ENCODE measurements at regions not wholly inside any gene's neighbourhood (a gene's known extent, or its start where the extent isn't known, plus 50 kb on each side); places are given as distances from the start of the nearest gene placed in this dataset.
A peak's percentile ranks its signal among the peaks of the same experiment; 100 is the strongest.

- ChIA-PET POLR2A (interaction anchor here (0.6 to 5.9 kb wide), 7 partner anchors 37 to 668 kb away, joined by 3 to 39 read pairs (median 3); partner anchors contain the start of gene AHR), CTCF (interaction anchor here (0.6 to 3.4 kb wide), 42 partner anchors 9 to 1943 kb away, joined by 3 to 22 read pairs (median 3); no protein-coding TSS in a partner anchor)
- no peaks in the 10 kb centered on the region for H3K9me3 Mint-ChIP-seq (ENCODE audit: unreplicated experiment)
- no TSS peak for BruUV-seq (replicated peaks)
- peak; percentile 57 for DNase-seq (ENCODE audit: unreplicated experiment)
- H3K27ac Mint-ChIP-seq (ENCODE audit: low read depth, unreplicated experiment) = no peak overlapping the region
- peaks cover 26% of the 10 kb centered on the region for H3K4me1 Mint-ChIP-seq (ENCODE audit: insufficient read depth, unreplicated experiment)
- no peaks in the 10 kb centered on the region for H3K36me3 Mint-ChIP-seq (ENCODE audit: insufficient read depth, unreplicated experiment)
- H3K4me3 Mint-ChIP-seq (ENCODE audit: unreplicated experiment) = no peak overlapping the region
- H3K27me3 Mint-ChIP-seq (ENCODE audit: insufficient read depth, unreplicated experiment) = no peaks in the 10 kb centered on the region
- peak; percentile 79 for TF ChIP-seq CTCF (IDR thresholded peaks at IDR 0.05; ENCODE audit: unreplicated experiment)
- intact Hi-C loops (cut with micrococcal nuclease) = loop anchor here (1.0 to 10.0 kb wide), 11 partner anchors 56 to 664 kb away; no protein-coding TSS in a partner anchor
Measured at GRCh38 chr7:16982640-16983350, 101.0 kb upstream of the AGR3 start.

GRCh38 chr7:16984375-16984774, 102.6 kb upstream of the AGR3 start:
- ChIA-PET POLR2A (interaction anchor here (0.6 to 5.9 kb wide), 7 partner anchors 15 to 615 kb away, joined by 3 to 39 read pairs (median 4); partner anchors contain the start of gene AHR), CTCF (interaction anchor here (1.1 to 3.4 kb wide), 12 partner anchors 24 to 667 kb away, joined by 3 to 22 read pairs (median 8); no protein-coding TSS in a partner anchor)
- intact Hi-C loops (cut with micrococcal nuclease) = loop anchor here (5.0 to 10.0 kb wide), 3 partner anchors 78 to 550 kb away; no protein-coding TSS in a partner anchor
- TF ChIP-seq CTCF (IDR thresholded peaks at IDR 0.05; ENCODE audit: unreplicated experiment) = no peak
- no peak for DNase-seq (ENCODE audit: unreplicated experiment)
- H3K4me1 Mint-ChIP-seq (ENCODE audit: insufficient read depth, unreplicated experiment) = peaks cover 15% of the 10 kb centered on the region
- no peaks in the 10 kb centered on the region for H3K9me3 Mint-ChIP-seq (ENCODE audit: unreplicated experiment)
- H3K27me3 Mint-ChIP-seq (ENCODE audit: insufficient read depth, unreplicated experiment) = no peaks in the 10 kb centered on the region
- BruUV-seq (replicated peaks) = no TSS peak
- H3K36me3 Mint-ChIP-seq (ENCODE audit: insufficient read depth, unreplicated experiment) = no peaks in the 10 kb centered on the region
- no peak overlapping the region for H3K4me3 Mint-ChIP-seq (ENCODE audit: unreplicated experiment)
- no peak overlapping the region for H3K27ac Mint-ChIP-seq (ENCODE audit: low read depth, unreplicated experiment)

GRCh38 chr7:16985621-16986020, 103.8 kb upstream of the AGR3 start:
- intact Hi-C loops (cut with micrococcal nuclease) = loop anchor here (10.0 kb wide), 2 partner anchors 389 to 549 kb away; no protein-coding TSS in a partner anchor
- ChIA-PET CTCF (interaction anchor here (0.8 to 3.4 kb wide), 4 partner anchors 23 to 94 kb away, joined by 3 to 13 read pairs (median 4); no protein-coding TSS in a partner anchor), POLR2A (interaction anchor here (0.7 to 5.9 kb wide), 2 partner anchors 303 to 316 kb away, joined by 4 to 39 read pairs; no protein-coding TSS in a partner anchor)
- no peaks in the 10 kb centered on the region for H3K27me3 Mint-ChIP-seq (ENCODE audit: insufficient read depth, unreplicated experiment)
- TF ChIP-seq CTCF (IDR thresholded peaks at IDR 0.05; ENCODE audit: unreplicated experiment) = no peak
- peak; percentile 52 for DNase-seq (ENCODE audit: unreplicated experiment)
- H3K4me1 Mint-ChIP-seq (ENCODE audit: insufficient read depth, unreplicated experiment) = peaks cover 25% of the 10 kb centered on the region
- H3K4me3 Mint-ChIP-seq (ENCODE audit: unreplicated experiment) = no peak overlapping the region
- no peaks in the 10 kb centered on the region for H3K9me3 Mint-ChIP-seq (ENCODE audit: unreplicated experiment)
- no peaks in the 10 kb centered on the region for H3K36me3 Mint-ChIP-seq (ENCODE audit: insufficient read depth, unreplicated experiment)
- H3K27ac Mint-ChIP-seq (ENCODE audit: low read depth, unreplicated experiment) = peak overlapping the region; percentile 42
- no TSS peak for BruUV-seq (replicated peaks)

GRCh38 chr7:16986755-16987154, 105.0 kb upstream of the AGR3 start:
- H3K9me3 Mint-ChIP-seq (ENCODE audit: unreplicated experiment) = no peaks in the 10 kb centered on the region
- H3K27ac Mint-ChIP-seq (ENCODE audit: low read depth, unreplicated experiment) = no peak overlapping the region
- H3K36me3 Mint-ChIP-seq (ENCODE audit: insufficient read depth, unreplicated experiment) = no peaks in the 10 kb centered on the region
- H3K4me1 Mint-ChIP-seq (ENCODE audit: insufficient read depth, unreplicated experiment) = peaks cover 30% of the 10 kb centered on the region
- ChIA-PET CTCF (interaction anchor here (0.8 to 1.6 kb wide), 4 partner anchors 27 to 316 kb away, joined by 3 to 5 read pairs (median 3); no protein-coding TSS in a partner anchor), POLR2A (interaction anchor here (0.8 to 5.9 kb wide), 3 partner anchors 109 to 315 kb away, joined by 3 to 39 read pairs (median 17); no protein-coding TSS in a partner anchor)
- BruUV-seq (replicated peaks) = no TSS peak
- intact Hi-C loops (cut with micrococcal nuclease) = loop anchor here (10.0 kb wide), 2 partner anchors 388 to 548 kb away; no protein-coding TSS in a partner anchor
- no peak overlapping the region for H3K4me3 Mint-ChIP-seq (ENCODE audit: unreplicated experiment)
- DNase-seq (ENCODE audit: unreplicated experiment) = no peak
- no peak for TF ChIP-seq CTCF (IDR thresholded peaks at IDR 0.05; ENCODE audit: unreplicated experiment)
- H3K27me3 Mint-ChIP-seq (ENCODE audit: insufficient read depth, unreplicated experiment) = no peaks in the 10 kb centered on the region
